Testis (tissue), 2 donors: ENCODE measurements at regions not wholly inside any gene's neighbourhood (a gene's known extent, or its start where the extent isn't known, plus 50 kb on each side); places are given as distances from the start of the nearest gene placed in this dataset.

Experiments
- POLR2A ChIP-seq: fragments of 450-650 bp; IDR thresholded peaks from one replicate; pipeline ENCODE4 v1.6.1; 2017; ENCODE audit warnings: antibody characterized with exemption, mild to moderate bottlenecking, moderate library complexity
- TF ChIP-seq, protein P1 (sequence below), 3 experiments: fragments of 450-650 bp in 2 of 3; fragments of 200-600 bp in 1 of 3; sonication (generic) in 1 of 3; IDR thresholded peaks; one replicate each; pipeline ENCODE4 v1.5.1; 2016 to 2019; ENCODE audit warnings: antibody characterized with exemption in 3 of 3, mild to moderate bottlenecking in 2 of 3, moderate library complexity in 1 of 3

DNA sequence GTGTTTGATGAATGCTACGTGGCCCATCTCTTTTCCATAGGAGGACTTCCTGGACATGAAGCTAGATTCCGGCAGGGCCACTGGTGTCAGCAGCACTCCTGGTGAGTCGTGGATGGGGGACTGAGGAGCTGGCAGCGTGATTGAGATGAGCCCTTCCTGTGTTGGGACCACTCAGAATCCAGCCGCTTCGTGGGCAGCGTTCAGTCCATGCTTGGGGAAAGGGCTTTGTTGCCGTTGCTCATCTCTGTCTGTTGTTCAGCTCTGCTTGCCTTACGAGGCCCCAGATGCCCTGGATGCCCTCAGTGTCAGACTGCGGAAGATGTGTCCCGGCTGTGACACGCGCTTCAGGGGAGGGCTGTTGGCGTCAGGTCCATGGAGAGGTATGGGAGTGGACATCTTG lies 127.1 kb upstream of the RTL1 start:
- TF ChIP-seq, protein P1, sequence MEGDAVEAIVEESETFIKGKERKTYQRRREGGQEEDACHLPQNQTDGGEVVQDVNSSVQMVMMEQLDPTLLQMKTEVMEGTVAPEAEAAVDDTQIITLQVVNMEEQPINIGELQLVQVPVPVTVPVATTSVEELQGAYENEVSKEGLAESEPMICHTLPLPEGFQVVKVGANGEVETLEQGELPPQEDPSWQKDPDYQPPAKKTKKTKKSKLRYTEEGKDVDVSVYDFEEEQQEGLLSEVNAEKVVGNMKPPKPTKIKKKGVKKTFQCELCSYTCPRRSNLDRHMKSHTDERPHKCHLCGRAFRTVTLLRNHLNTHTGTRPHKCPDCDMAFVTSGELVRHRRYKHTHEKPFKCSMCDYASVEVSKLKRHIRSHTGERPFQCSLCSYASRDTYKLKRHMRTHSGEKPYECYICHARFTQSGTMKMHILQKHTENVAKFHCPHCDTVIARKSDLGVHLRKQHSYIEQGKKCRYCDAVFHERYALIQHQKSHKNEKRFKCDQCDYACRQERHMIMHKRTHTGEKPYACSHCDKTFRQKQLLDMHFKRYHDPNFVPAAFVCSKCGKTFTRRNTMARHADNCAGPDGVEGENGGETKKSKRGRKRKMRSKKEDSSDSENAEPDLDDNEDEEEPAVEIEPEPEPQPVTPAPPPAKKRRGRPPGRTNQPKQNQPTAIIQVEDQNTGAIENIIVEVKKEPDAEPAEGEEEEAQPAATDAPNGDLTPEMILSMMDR (IDR thresholded peaks at IDR 0.05): no peak
- no peak for TF ChIP-seq POLR2A
